Smooth muscle cell (in vitro differentiated cells): ENCODE measurements at regions not wholly inside any gene's neighbourhood (a gene's known extent, or its start where the extent isn't known, plus 50 kb on each side); places are given as distances from the start of the nearest gene placed in this dataset.
"Not testable (repeated sequence)": the region's sequence is repeated elsewhere in the genome, so short reads cannot be mapped to it uniquely, and the experiment has no call there.

Experiments used
- DNase-seq: peaks from one replicate; lab custom pipeline; 2025; ENCODE audit not compliant: unreplicated experiment; lab: John Stamatoyannopoulos, UW
- H2AFZ ChIP-seq: fragments of 200-600 bp; sonication (generic); 2 replicates; pipeline ENCODE4 v1.6.0; 2016; ENCODE audit warnings: antibody characterized with exemption, low read depth, mild to moderate bottlenecking
- H3F3A ChIP-seq: fragments of 200-600 bp; sonication (generic); 2 replicates; pipeline ENCODE4 v1.6.0; 2017; ENCODE audit warnings: antibody characterized with exemption, low read depth
- H3K27ac ChIP-seq: fragments of 200-600 bp; sonication (generic); 2 replicates; pipeline ENCODE4 v1.5.1; 2016; ENCODE audit warnings: low read depth, mild to moderate bottlenecking
- H3K27me3 ChIP-seq: fragments of 200-600 bp; sonication (generic); 2 replicates; pipeline ENCODE4 v1.6.1; 2016; ENCODE audit warnings: low read depth, mild to moderate bottlenecking
- H3K36me3 ChIP-seq: fragments of 200-600 bp; sonication (generic); 2 replicates; pipeline ENCODE4 v1.5.1; 2016; ENCODE audit warnings: low read depth
- H3K4me1 ChIP-seq: fragments of 200-600 bp; sonication (generic); 2 replicates; pipeline ENCODE4 v1.5.1; 2016; ENCODE audit warnings: low read depth
- H3K4me2 ChIP-seq: fragments of 200-600 bp; sonication (generic); 2 replicates; pipeline ENCODE4 v1.6.0; 2016; ENCODE audit warnings: mild to moderate bottlenecking
- H3K4me3 ChIP-seq: fragments of 200-600 bp; sonication (generic); 2 replicates; pipeline ENCODE4 v1.5.1; 2016; ENCODE audit warnings: mild to moderate bottlenecking
- H3K79me2 ChIP-seq: fragments of 200-600 bp; sonication (generic); 2 replicates; pipeline ENCODE4 v1.6.0; 2016; ENCODE audit warnings: low read depth, mild to moderate bottlenecking
- H3K9ac ChIP-seq: fragments of 200-600 bp; sonication (generic); 2 replicates; pipeline ENCODE4 v1.6.0; 2016; ENCODE audit warnings: low read depth
- H3K9me3 ChIP-seq: fragments of 200-600 bp; sonication (generic); replicated peaks from 2 replicates; pipeline ENCODE4 v1.5.1; 2016; ENCODE audit warnings: low read depth
- H4K20me1 ChIP-seq: fragments of 200-600 bp; sonication (generic); 2 replicates; pipeline ENCODE4 v1.6.0; 2016; ENCODE audit warnings: low read depth
- CTCF ChIP-seq: fragments of 200-600 bp; sonication (generic); IDR thresholded peaks from 2 replicates; pipeline ENCODE4 v1.5.1; 2017; ENCODE audit warnings: borderline replicate concordance, mild to moderate bottlenecking, antibody characterized with exemption; ENCODE audit not compliant: insufficient read depth, poor library complexity, severe bottlenecking
- WGBS: methylation state at CpG from one replicate; pipeline ENCODE4 v1.1.7; 2016; ENCODE audit warnings: low lambda C conversion rate; 5-methylcytosine and 5-hydroxymethylcytosine counted together

- no peak overlapping the region for H3K4me3 ChIP-seq
- H3K9me3 ChIP-seq, result no peaks in the 10 kb centered on the region
- TF ChIP-seq CTCF, result no peak
- H3K9ac ChIP-seq, result no peak overlapping the region
- no peaks in the 10 kb centered on the region for H3K36me3 ChIP-seq
- no peaks in the 10 kb centered on the region for H3K27me3 ChIP-seq
- H3K79me2 ChIP-seq, result no peaks in the 10 kb centered on the region
- no peak for DNase-seq
- no peaks in the 10 kb centered on the region for H3F3A ChIP-seq
- H4K20me1 ChIP-seq, result no peaks in the 10 kb centered on the region
- no peak overlapping the region for H3K4me2 ChIP-seq
- no peaks in the 10 kb centered on the region for H3K4me1 ChIP-seq
- 100% methylated on average over 4 of the region's 4 CpGs for WGBS
- H2AFZ ChIP-seq, result no peak overlapping the region
- H3K27ac ChIP-seq, result no peak overlapping the region
Measured at GRCh38 chr7:66521675-66522074, 107.0 kb upstream of the KCTD7 start.

- no peaks in the 10 kb centered on the region for H3F3A ChIP-seq
- no peak overlapping the region for H3K4me3 ChIP-seq
- H3K4me2 ChIP-seq, result no peak overlapping the region
- TF ChIP-seq CTCF, result no peak
- no peaks in the 10 kb centered on the region for H3K79me2 ChIP-seq
- DNase-seq, result no peak
- H3K4me1 ChIP-seq, result no peaks in the 10 kb centered on the region
- no peaks in the 10 kb centered on the region for H4K20me1 ChIP-seq
- no peaks in the 10 kb centered on the region for H3K36me3 ChIP-seq
- H3K9me3 ChIP-seq, result no peaks in the 10 kb centered on the region
- H3K9ac ChIP-seq, result no peak overlapping the region
- H3K27me3 ChIP-seq, result no peaks in the 10 kb centered on the region
- H2AFZ ChIP-seq, result no peak overlapping the region
- 54% methylated on average over 3 of the region's 3 CpGs for WGBS
- H3K27ac ChIP-seq, result no peak overlapping the region
Measured at GRCh38 chr7:66522518-66522917, 106.2 kb upstream of the KCTD7 start.

- no peak overlapping the region for H2AFZ ChIP-seq
- no peaks in the 10 kb centered on the region for H3K9me3 ChIP-seq
- no peaks in the 10 kb centered on the region for H3K79me2 ChIP-seq
- no peaks in the 10 kb centered on the region for H3K27me3 ChIP-seq
- H4K20me1 ChIP-seq, result no peaks in the 10 kb centered on the region
- no peak overlapping the region for H3K9ac ChIP-seq
- H3K4me3 ChIP-seq, result no peak overlapping the region
- no peaks in the 10 kb centered on the region for H3K36me3 ChIP-seq
- no peak overlapping the region for H3K27ac ChIP-seq
- TF ChIP-seq CTCF, result no peak
- no peaks in the 10 kb centered on the region for H3F3A ChIP-seq
- no peak overlapping the region for H3K4me2 ChIP-seq
- no peaks in the 10 kb centered on the region for H3K4me1 ChIP-seq
- 91% methylated on average over 6 of the region's 6 CpGs for WGBS
- DNase-seq, result no peak
Measured at GRCh38 chr7:66523409-66523808, 105.3 kb upstream of the KCTD7 start.

- no peaks in the 10 kb centered on the region for H3F3A ChIP-seq
Measured at GRCh38 chr7:66524738-66525137, 103.9 kb upstream of the KCTD7 start.

GRCh38 chr7:66526782-66527181, 101.9 kb upstream of the KCTD7 start:
- not testable (repeated sequence) for DNase-seq, H3K4me1 ChIP-seq, H3K27ac ChIP-seq, H3K36me3 ChIP-seq, H3K9ac ChIP-seq, H3K9me3 ChIP-seq, H3K27me3 ChIP-seq, H3F3A ChIP-seq, H3K4me3 ChIP-seq, H4K20me1 ChIP-seq, H3K79me2 ChIP-seq, H3K4me2 ChIP-seq, H2AFZ ChIP-seq
- 94% methylated on average over 4 of the region's 4 CpGs for WGBS

More at GRCh38 chr7:66524738-66525137, 103.9 kb upstream of the KCTD7 start:
- no peaks in the 10 kb centered on the region for H3K36me3 ChIP-seq
- H3K79me2 ChIP-seq, result no peaks in the 10 kb centered on the region
- H2AFZ ChIP-seq, result no peak overlapping the region
- no peak for DNase-seq
- no peaks in the 10 kb centered on the region for H4K20me1 ChIP-seq
- H3K27me3 ChIP-seq, result no peaks in the 10 kb centered on the region
- H3K9me3 ChIP-seq, result no peaks in the 10 kb centered on the region
- H3K4me1 ChIP-seq, result no peaks in the 10 kb centered on the region
- H3K4me2 ChIP-seq, result no peak overlapping the region
- no peak for TF ChIP-seq CTCF
- H3K9ac ChIP-seq, result no peak overlapping the region
- WGBS, result 93% methylated on average over 5 of the region's 5 CpGs
- H3K27ac ChIP-seq, result no peak overlapping the region
- H3K4me3 ChIP-seq, result no peak overlapping the region
